ENCODE measurements at regions not wholly inside any gene's neighbourhood (a gene's known extent, or its start where the extent isn't known, plus 50 kb on each side); places are given as distances from the start of the nearest gene placed in this dataset.
A peak's percentile ranks its signal among the peaks of the same experiment; 100 is the strongest.

DNA sequence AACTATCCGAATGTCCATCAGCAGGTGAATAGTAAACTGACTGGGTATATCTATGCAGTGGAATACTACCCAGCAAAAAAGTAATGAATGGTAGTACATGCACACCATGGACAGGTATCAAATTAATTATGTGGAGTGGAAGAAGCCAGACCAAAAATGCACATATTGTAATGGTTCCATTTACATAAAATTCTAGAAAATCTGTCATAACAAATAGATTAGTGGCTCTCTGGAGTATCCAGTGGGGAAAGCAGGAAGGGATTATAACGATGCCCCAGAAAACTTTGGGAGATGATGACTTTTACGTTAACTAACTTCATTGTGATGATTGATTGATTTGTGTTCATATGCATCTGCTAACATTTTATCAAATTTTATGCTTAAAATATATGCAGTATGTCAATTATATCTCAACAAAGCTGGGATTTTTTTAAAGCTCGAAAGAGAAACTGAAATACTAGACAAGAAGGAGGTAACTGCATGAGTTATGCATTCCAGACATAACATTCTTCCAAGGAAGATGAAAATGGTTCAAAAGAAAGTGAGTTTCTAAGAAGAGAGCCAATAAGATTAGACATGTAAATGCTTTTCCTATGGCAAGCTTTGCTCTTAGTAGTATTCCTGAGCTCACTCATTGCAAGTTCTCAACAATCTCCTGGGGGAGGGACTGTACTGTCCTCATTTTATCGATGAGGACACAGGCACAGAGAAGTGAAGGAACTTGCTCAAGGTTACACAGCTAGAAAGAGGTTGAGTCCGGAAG is 58.6 kb upstream of the MSX1 start:
- H4K91ac ChIP-seq (ENCODE audit: low read depth, low read length, poor library complexity): no peak overlapping the region
- DNase-seq (ENCODE audit: low spot score): no peak
- no peak overlapping the region for H2AK5ac ChIP-seq (ENCODE audit: low read depth, low read length)
- H3K79me1 ChIP-seq (ENCODE audit: low read depth, low read length): no peaks in the 10 kb centered on the region
- H2BK5ac ChIP-seq (ENCODE audit: low read length): no peak overlapping the region
- H3K9ac ChIP-seq (ENCODE audit: low read depth, low read length, poor library complexity): no peak overlapping the region
- no peak overlapping the region for H3K4me2 ChIP-seq (ENCODE audit: insufficient read depth, low read length, poor library complexity, severe bottlenecking)
- no peaks in the 10 kb centered on the region for H3K4me1 ChIP-seq (ENCODE audit: control insufficient read depth in 2 of 2, insufficient read depth in 1 of 2, low read depth in 1 of 2, low read length in 2 of 2)
- no peak overlapping the region for H2AFZ ChIP-seq (ENCODE audit: low read length)
- H2BK15ac ChIP-seq (ENCODE audit: low read length): no peak overlapping the region
- H3K23ac ChIP-seq (ENCODE audit: low read depth, low read length, poor library complexity): no peak overlapping the region
- no peak overlapping the region for H3K27ac ChIP-seq (replicated peaks; ENCODE audit: low read length)
- H3K18ac ChIP-seq (ENCODE audit: low read length): no peak overlapping the region
- no peak overlapping the region for H2BK120ac ChIP-seq (ENCODE audit: low read depth, low read length)
- H3K14ac ChIP-seq (ENCODE audit: low read length): no peak overlapping the region
- no peak overlapping the region for H3K4ac ChIP-seq (ENCODE audit: low read length)
- no CpG with 5 or more reads among the region's 6 CpGs for WGBS, 2 donors (ENCODE audit: extremely low coverage in 2 of 2, insufficient read length in 2 of 2, insufficient replicate concordance in 1 of 2)
- no peak overlapping the region for H2BK12ac ChIP-seq (ENCODE audit: low read length)
- H3K9me3 ChIP-seq (replicated peaks in 1 of 2; ENCODE audit: control insufficient read depth in 2 of 2, insufficient read depth in 1 of 2, low read depth in 1 of 2, low read length in 2 of 2): no peaks in the 10 kb centered on the region
- H3K36me3 ChIP-seq (replicated peaks in 1 of 2; ENCODE audit: control insufficient read depth in 2 of 2, insufficient read depth in 2 of 2, low read length in 2 of 2): no peaks in the 10 kb centered on the region
- peaks cover 0 to 10% (median 0%) of the 10 kb centered on the region in 3 experiments for H3K27me3 ChIP-seq (ENCODE audit: control insufficient read depth in 3 of 3, insufficient read depth in 3 of 3, low read depth in 1 of 3, low read length in 3 of 3)
- H4K8ac ChIP-seq (ENCODE audit: low read depth, low read length): no peak overlapping the region
- no peak overlapping the region for H3K4me3 ChIP-seq (ENCODE audit: low read length in 2 of 2)

GRCh38 chr4:4794421-4794820 is 65.0 kb upstream of the MSX1 start:
- Histone ChIP-seq H2AK5ac (ENCODE audit: low read depth, low read length) (no peak overlapping the region), H3K4me1 (ENCODE audit: control insufficient read depth in 2 of 2, insufficient read depth in 1 of 2, low read depth in 1 of 2, low read length in 2 of 2) (peaks cover 4 to 10% of the 10 kb centered on the region in 2 donors)
- WGBS, 2 donors (ENCODE audit: extremely low coverage in 2 of 2, insufficient read length in 2 of 2, insufficient replicate concordance in 1 of 2): no CpG with 5 or more reads among the region's 1 CpG

GRCh38 chr4:4792466-4792865 is 67.0 kb upstream of the MSX1 start:
- DNase-seq (ENCODE audit: low spot score): no peak
- no peak overlapping the region for H2BK120ac ChIP-seq (ENCODE audit: low read depth, low read length)
- WGBS, 2 donors (ENCODE audit: extremely low coverage in 2 of 2, insufficient read length in 2 of 2, insufficient replicate concordance in 1 of 2): no CpG with 5 or more reads among the region's 4 CpGs

More at GRCh38 chr4:4794421-4794820, 65.0 kb upstream of the MSX1 start:
- Histone ChIP-seq H3K9ac (ENCODE audit: low read depth, low read length, poor library complexity) (no peak overlapping the region), H4K8ac (ENCODE audit: low read depth, low read length) (no peak overlapping the region), H3K23ac (ENCODE audit: low read depth, low read length, poor library complexity) (no peak overlapping the region), H3K4ac (ENCODE audit: low read length) (no peak overlapping the region), H3K27ac (replicated peaks; ENCODE audit: low read length) (no peak overlapping the region), H2BK15ac (ENCODE audit: low read length) (no peak overlapping the region), H3K36me3 (replicated peaks in 1 of 2; ENCODE audit: control insufficient read depth in 2 of 2, insufficient read depth in 2 of 2, low read length in 2 of 2) (no peaks in the 10 kb centered on the region), H2BK5ac (ENCODE audit: low read length) (no peak overlapping the region), H3K18ac (ENCODE audit: low read length) (no peak overlapping the region), H3K79me1 (ENCODE audit: low read depth, low read length) (no peaks in the 10 kb centered on the region), H3K9me3 (replicated peaks in 1 of 2; ENCODE audit: control insufficient read depth in 2 of 2, insufficient read depth in 1 of 2, low read depth in 1 of 2, low read length in 2 of 2) (peaks cover 3% of the 10 kb centered on the region in 2 donors), H2BK120ac (ENCODE audit: low read depth, low read length) (no peak overlapping the region), H3K4me3 (ENCODE audit: low read length in 2 of 2) (no peak overlapping the region), H4K91ac (ENCODE audit: low read depth, low read length, poor library complexity) (no peak overlapping the region), H3K14ac (ENCODE audit: low read length) (no peak overlapping the region), H3K27me3 (ENCODE audit: control insufficient read depth in 3 of 3, insufficient read depth in 3 of 3, low read depth in 1 of 3, low read length in 3 of 3) (peaks cover 0 to 12% (median 2%) of the 10 kb centered on the region in 3 experiments), H2BK12ac (ENCODE audit: low read length) (no peak overlapping the region), H3K4me2 (ENCODE audit: insufficient read depth, low read length, poor library complexity, severe bottlenecking) (no peak overlapping the region), H2AFZ (ENCODE audit: low read length) (no peak overlapping the region)
- DNase-seq (ENCODE audit: low spot score): no peak

DNA sequence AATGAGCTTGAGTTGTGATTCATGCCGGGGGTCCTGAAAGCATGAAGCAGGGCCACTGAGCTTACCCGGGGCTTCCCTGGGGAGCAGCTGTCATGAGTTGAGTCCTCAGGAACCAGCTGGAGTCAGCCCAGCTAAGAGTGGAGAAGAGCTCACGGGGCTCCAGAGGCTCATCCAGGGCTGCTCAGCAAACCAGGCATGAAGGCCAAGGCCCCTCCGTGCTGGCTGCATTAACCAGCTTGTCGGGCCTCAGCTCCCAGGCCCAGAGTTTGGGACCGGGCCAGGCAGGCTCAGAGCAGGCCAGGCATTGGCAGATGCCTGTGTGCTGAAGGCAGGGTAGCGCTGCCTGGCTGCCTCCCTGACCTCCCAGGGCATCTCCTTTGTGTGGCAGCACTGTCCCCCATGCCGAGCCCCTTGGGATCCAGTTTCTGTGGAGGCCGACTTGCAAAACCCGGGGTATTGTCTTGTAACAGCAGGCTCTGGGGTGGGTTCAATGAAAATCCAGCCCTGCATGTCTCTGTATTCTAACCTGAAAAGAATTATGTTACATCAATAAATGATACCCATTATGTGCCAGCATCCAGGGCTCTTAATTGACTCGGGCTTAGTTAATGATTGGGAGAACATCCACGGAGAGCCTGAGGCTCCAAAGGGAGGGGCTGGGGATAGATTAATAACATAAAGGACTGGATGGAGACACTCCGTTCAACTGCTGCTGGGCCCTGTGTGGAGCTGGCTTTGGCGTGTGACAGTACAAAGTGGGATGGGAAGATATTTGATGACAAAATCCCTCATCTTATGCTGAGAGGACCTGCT is 68.0 kb upstream of the MSX1 start:
- Histone ChIP-seq H3K36me3 (replicated peaks in 1 of 2; ENCODE audit: control insufficient read depth in 2 of 2, insufficient read depth in 2 of 2, low read length in 2 of 2) (no peaks in the 10 kb centered on the region), H3K79me1 (ENCODE audit: low read depth, low read length) (no peaks in the 10 kb centered on the region), H2AK5ac (ENCODE audit: low read depth, low read length) (no peak overlapping the region), H3K27me3 (ENCODE audit: control insufficient read depth in 3 of 3, insufficient read depth in 3 of 3, low read depth in 1 of 3, low read length in 3 of 3) (peaks cover 0 to 2% (median 2%) of the 10 kb centered on the region in 3 experiments), H2AFZ (ENCODE audit: low read length) (no peak overlapping the region), H3K9ac (ENCODE audit: low read depth, low read length, poor library complexity) (peak overlapping the region; percentile 64), H3K27ac (replicated peaks; ENCODE audit: low read length) (no peak overlapping the region), H3K14ac (ENCODE audit: low read length) (no peak overlapping the region), H4K8ac (ENCODE audit: low read depth, low read length) (no peak overlapping the region), H2BK5ac (ENCODE audit: low read length) (no peak overlapping the region), H3K4me2 (ENCODE audit: insufficient read depth, low read length, poor library complexity, severe bottlenecking) (no peak overlapping the region), H4K91ac (ENCODE audit: low read depth, low read length, poor library complexity) (no peak overlapping the region), H3K4me1 (ENCODE audit: control insufficient read depth in 2 of 2, insufficient read depth in 1 of 2, low read depth in 1 of 2, low read length in 2 of 2) (peaks cover 4 to 10% of the 10 kb centered on the region in 2 donors), H3K18ac (ENCODE audit: low read length) (peak overlapping the region; percentile 31), H3K23ac (ENCODE audit: low read depth, low read length, poor library complexity) (peak overlapping the region; percentile 59), H2BK15ac (ENCODE audit: low read length) (no peak overlapping the region), H3K4me3 (ENCODE audit: low read length in 2 of 2) (no peak overlapping the region), H3K4ac (ENCODE audit: low read length) (no peak overlapping the region), H2BK12ac (ENCODE audit: low read length) (no peak overlapping the region), H2BK120ac (ENCODE audit: low read depth, low read length) (no peak overlapping the region), H3K9me3 (replicated peaks in 1 of 2; ENCODE audit: control insufficient read depth in 2 of 2, insufficient read depth in 1 of 2, low read depth in 1 of 2, low read length in 2 of 2) (peaks cover 12% of the 10 kb centered on the region in 2 donors)
- no CpG with 5 or more reads among the region's 14 CpGs for whole genome bisulfite sequencing, 2 donors (ENCODE audit: extremely low coverage in 2 of 2, insufficient read length in 2 of 2, insufficient replicate concordance in 1 of 2)
- peak; percentile 17 for DNase-seq (ENCODE audit: low spot score)

More at GRCh38 chr4:4792466-4792865, 67.0 kb upstream of the MSX1 start:
- Histone ChIP-seq H3K9ac (ENCODE audit: low read depth, low read length, poor library complexity) (no peak overlapping the region), H4K91ac (ENCODE audit: low read depth, low read length, poor library complexity) (no peak overlapping the region), H3K27ac (replicated peaks; ENCODE audit: low read length) (no peak overlapping the region), H4K8ac (ENCODE audit: low read depth, low read length) (no peak overlapping the region), H3K4me2 (ENCODE audit: insufficient read depth, low read length, poor library complexity, severe bottlenecking) (no peak overlapping the region), H3K27me3 (ENCODE audit: control insufficient read depth in 3 of 3, insufficient read depth in 3 of 3, low read depth in 1 of 3, low read length in 3 of 3) (peaks cover 0 to 5% (median 2%) of the 10 kb centered on the region in 3 experiments), H2AFZ (ENCODE audit: low read length) (no peak overlapping the region), H3K14ac (ENCODE audit: low read length) (no peak overlapping the region), H3K9me3 (replicated peaks in 1 of 2; ENCODE audit: control insufficient read depth in 2 of 2, insufficient read depth in 1 of 2, low read depth in 1 of 2, low read length in 2 of 2) (peaks cover 8 to 9% of the 10 kb centered on the region in 2 donors), H3K36me3 (replicated peaks in 1 of 2; ENCODE audit: control insufficient read depth in 2 of 2, insufficient read depth in 2 of 2, low read length in 2 of 2) (no peaks in the 10 kb centered on the region), H3K4ac (ENCODE audit: low read length) (no peak overlapping the region), H2BK5ac (ENCODE audit: low read length) (no peak overlapping the region), H3K79me1 (ENCODE audit: low read depth, low read length) (no peaks in the 10 kb centered on the region), H3K23ac (ENCODE audit: low read depth, low read length, poor library complexity) (no peak overlapping the region), H3K18ac (ENCODE audit: low read length) (no peak overlapping the region), H3K4me1 (ENCODE audit: control insufficient read depth in 2 of 2, insufficient read depth in 1 of 2, low read depth in 1 of 2, low read length in 2 of 2) (peaks cover 4 to 10% of the 10 kb centered on the region in 2 donors), H2AK5ac (ENCODE audit: low read depth, low read length) (no peak overlapping the region), H3K4me3 (ENCODE audit: low read length in 2 of 2) (no peak overlapping the region), H2BK15ac (ENCODE audit: low read length) (no peak overlapping the region), H2BK12ac (ENCODE audit: low read length) (no peak overlapping the region)
